Erythroblast (primary cell): ENCODE measurements at regions not wholly inside any gene's neighbourhood (a gene's known extent, or its start where the extent isn't known, plus 50 kb on each side); places are given as distances from the start of the nearest gene placed in this dataset.

Experiments used
- GATA1 ChIP-seq: IDR thresholded peaks from 2 replicates; pipeline ENCODE4 v1.6.1; 2011; ENCODE audit warnings: low read depth, mild to moderate bottlenecking, control low read depth, low read length, moderate library complexity
- POLR2A ChIP-seq: IDR thresholded peaks from 2 replicates; pipeline ENCODE4 v1.6.1; 2011; ENCODE audit warnings: mild to moderate bottlenecking, low read length

DNA sequence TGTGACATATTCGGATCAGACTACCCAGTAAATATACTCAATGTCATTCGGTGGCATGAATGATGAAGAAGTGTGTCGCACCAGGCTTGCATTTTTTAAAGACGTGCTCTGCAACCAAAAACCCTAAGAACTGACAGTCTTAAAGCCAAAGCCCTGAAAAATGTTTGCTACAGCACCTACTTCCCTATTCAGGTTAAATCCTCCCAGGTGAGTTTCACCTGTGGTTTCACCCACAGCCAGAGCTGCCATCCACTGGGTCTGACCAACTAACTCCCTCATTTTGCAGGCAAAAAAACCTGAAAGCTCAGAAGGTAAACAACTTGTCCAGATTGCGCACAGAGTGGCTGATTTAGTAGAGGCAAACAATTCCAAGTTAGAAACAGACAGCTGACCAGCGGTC lies 222.3 kb upstream of the MGAT5 start:
- TF ChIP-seq POLR2A (no peak), GATA1 (no peak)
